Keratinocyte (primary cell): ENCODE measurements at regions not wholly inside any gene's neighbourhood (a gene's known extent, or its start where the extent isn't known, plus 50 kb on each side); places are given as distances from the start of the nearest gene placed in this dataset.

Experiments
- DNase-seq: peaks from one replicate; pipeline ENCODE4 v3.0.0-alpha.2; 2011; ENCODE audit warnings: low read depth, missing footprints, low spot score
- FAIRE-seq: peaks from 2 replicates; lab custom pipeline; 2011; peaks lifted over from hg19 to GRCh38; lab: Jason Lieb, UNC
- H2AFZ ChIP-seq: 2 replicates; pipeline ENCODE4 v1.6.0; 2012; ENCODE audit warnings: low read length, control low read depth, inconsistent platforms; ENCODE audit not compliant: control insufficient read depth
- H3K27ac ChIP-seq: 2 replicates; pipeline ENCODE4 v1.5.1; 2011; ENCODE audit warnings: low read length; ENCODE audit not compliant: control insufficient read depth, insufficient read depth
- H3K27me3 ChIP-seq: 3 replicates; pipeline ENCODE4 v1.6.0; 2011; ENCODE audit warnings: low read length; ENCODE audit not compliant: control insufficient read depth, insufficient read depth; ENCODE audit errors: extremely low read depth
- H3K36me3 ChIP-seq, 2 experiments: 2 replicates in 1 of 2; 3 replicates in 1 of 2; pipeline ENCODE4 v1.5.1; 2011; ENCODE audit warnings: low read length in 2 of 2, mild to moderate bottlenecking in 1 of 2; ENCODE audit not compliant: control insufficient read depth in 2 of 2, insufficient read depth in 2 of 2; ENCODE audit errors: extremely low read depth in 1 of 2
- H3K4me1 ChIP-seq: 3 replicates; pipeline ENCODE4 v1.5.1; 2011; ENCODE audit warnings: low read length; ENCODE audit not compliant: control insufficient read depth, insufficient read depth; ENCODE audit errors: extremely low read depth
- H3K4me2 ChIP-seq: 3 replicates; pipeline ENCODE4 v1.6.0; 2011; ENCODE audit warnings: low read depth, low read length; ENCODE audit not compliant: control insufficient read depth, insufficient read depth; ENCODE audit errors: extremely low read depth
- H3K4me3 ChIP-seq, 3 experiments: fragments of 200-600 bp in 1 of 3; sonication (generic) in 1 of 3; 2 replicates in 2 of 3; 3 replicates in 1 of 3; pipeline ENCODE4 v1.5.1; 2011 to 2016; ENCODE audit warnings: low read length in 3 of 3, mild to moderate bottlenecking in 3 of 3, control low read depth in 2 of 3, inconsistent platforms in 1 of 3, low read depth in 1 of 3, mixed read lengths in 1 of 3, mixed run types in 1 of 3, moderate library complexity in 1 of 3; ENCODE audit not compliant: control insufficient read depth in 2 of 3, insufficient read depth in 2 of 3; ENCODE audit errors: extremely low read depth in 1 of 3
- H3K79me2 ChIP-seq: 2 replicates; pipeline ENCODE4 v1.6.0; 2012; ENCODE audit warnings: low read length; ENCODE audit not compliant: control insufficient read depth, insufficient read depth
- H3K9ac ChIP-seq: 3 replicates; pipeline ENCODE4 v1.6.0; 2011; ENCODE audit warnings: low read length; ENCODE audit not compliant: control insufficient read depth, insufficient read depth; ENCODE audit errors: extremely low read depth
- H3K9me1 ChIP-seq: 3 replicates; pipeline ENCODE4 v1.6.0; 2011; ENCODE audit warnings: low read length; ENCODE audit not compliant: control insufficient read depth, insufficient read depth; ENCODE audit errors: extremely low read depth
- H3K9me3 ChIP-seq: 2 replicates; pipeline ENCODE4 v1.5.1; 2012; ENCODE audit warnings: low read depth, low read length; ENCODE audit not compliant: control insufficient read depth
- H4K20me1 ChIP-seq: 3 replicates; pipeline ENCODE4 v1.6.0; 2011; ENCODE audit warnings: low read length; ENCODE audit not compliant: control insufficient read depth, insufficient read depth; ENCODE audit errors: extremely low read depth
- EZH2 ChIP-seq: IDR thresholded peaks from one replicate; pipeline ENCODE4 v1.6.1; 2012; ENCODE audit warnings: inconsistent platforms, mild to moderate bottlenecking, low read length, moderate library complexity
- dilution Hi-C: fragments of 300-500 bp; cut with MboI; formaldehyde crosslinking; loops from one replicate; pipeline ENCODE4 v1.7.0; 2020; ENCODE audit warnings: low sequenced_read_pairs; ENCODE audit not compliant: extremely low pct_ligation_motif_present
- TF ChIP-seq, protein P1 (sequence below), 3 experiments: IDR thresholded peaks in 1 of 3; conservative IDR thresholded peaks in 1 of 3; optimal IDR thresholded peaks in 1 of 3; 2 replicates in 2 of 3; 3 replicates in 1 of 3; pipeline versions ENCODE3 to v1.5.1; 2011; ENCODE audit warnings: low read length in 3 of 3, mild to moderate bottlenecking in 3 of 3, moderate library complexity in 2 of 3, control low read depth in 1 of 3, inconsistent platforms in 1 of 3; ENCODE audit not compliant: insufficient read depth in 2 of 3; ENCODE audit errors: extremely low read depth in 1 of 3

- no peaks in the 10 kb centered on the region for H3K27me3 ChIP-seq
- no peaks in the 10 kb centered on the region for H3K79me2 ChIP-seq
- H3K4me1 ChIP-seq: peaks cover 6% of the 10 kb centered on the region
- H3K4me2 ChIP-seq: peak overlapping the region; percentile 59
- peak overlapping the region in 1 of 3 experiments; percentile 1 for H3K4me3 ChIP-seq
- H2AFZ ChIP-seq: no peak overlapping the region
- H4K20me1 ChIP-seq: no peaks in the 10 kb centered on the region
- no peaks in the 10 kb centered on the region for H3K36me3 ChIP-seq
- H3K27ac ChIP-seq: no peak overlapping the region
- FAIRE-seq (peak; percentile 43), DNase-seq (no peak)
- no peaks in the 10 kb centered on the region for H3K9me3 ChIP-seq
- dilution Hi-C loops: no loop called here
- TF ChIP-seq, protein P1, sequence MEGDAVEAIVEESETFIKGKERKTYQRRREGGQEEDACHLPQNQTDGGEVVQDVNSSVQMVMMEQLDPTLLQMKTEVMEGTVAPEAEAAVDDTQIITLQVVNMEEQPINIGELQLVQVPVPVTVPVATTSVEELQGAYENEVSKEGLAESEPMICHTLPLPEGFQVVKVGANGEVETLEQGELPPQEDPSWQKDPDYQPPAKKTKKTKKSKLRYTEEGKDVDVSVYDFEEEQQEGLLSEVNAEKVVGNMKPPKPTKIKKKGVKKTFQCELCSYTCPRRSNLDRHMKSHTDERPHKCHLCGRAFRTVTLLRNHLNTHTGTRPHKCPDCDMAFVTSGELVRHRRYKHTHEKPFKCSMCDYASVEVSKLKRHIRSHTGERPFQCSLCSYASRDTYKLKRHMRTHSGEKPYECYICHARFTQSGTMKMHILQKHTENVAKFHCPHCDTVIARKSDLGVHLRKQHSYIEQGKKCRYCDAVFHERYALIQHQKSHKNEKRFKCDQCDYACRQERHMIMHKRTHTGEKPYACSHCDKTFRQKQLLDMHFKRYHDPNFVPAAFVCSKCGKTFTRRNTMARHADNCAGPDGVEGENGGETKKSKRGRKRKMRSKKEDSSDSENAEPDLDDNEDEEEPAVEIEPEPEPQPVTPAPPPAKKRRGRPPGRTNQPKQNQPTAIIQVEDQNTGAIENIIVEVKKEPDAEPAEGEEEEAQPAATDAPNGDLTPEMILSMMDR (optimal IDR thresholded peaks at IDR 0.05 in 1 of 3, IDR thresholded peaks at IDR 0.05 in 1 of 3, conservative IDR thresholded peaks at IDR 0.05 in 1 of 3; ENCODE audit: extremely low read depth in 1 of 3, insufficient read depth in 2 of 3, low read length in 3 of 3): no peak
- no peak for TF ChIP-seq EZH2
- no peaks in the 10 kb centered on the region for H3K9me1 ChIP-seq
- H3K9ac ChIP-seq: no peak overlapping the region
Measured at GRCh38 chr18:26746398-26746797, 119.1 kb downstream of the AQP4 start.

- Histone ChIP-seq H3K27me3 (no peaks in the 10 kb centered on the region), H3K9me3 (no peaks in the 10 kb centered on the region), H3K79me2 (no peaks in the 10 kb centered on the region), H4K20me1 (no peaks in the 10 kb centered on the region), H3K9ac (no peak overlapping the region), H2AFZ (no peak overlapping the region), H3K4me1 (peaks cover 6% of the 10 kb centered on the region), H3K4me3 (no peak overlapping the region), H3K36me3 (no peaks in the 10 kb centered on the region), H3K27ac (no peak overlapping the region), H3K9me1 (no peaks in the 10 kb centered on the region), H3K4me2 (no peak overlapping the region)
- dilution Hi-C loops: no loop called here
- DNase-seq: no peak
- TF ChIP-seq, protein P1 (optimal IDR thresholded peaks at IDR 0.05 in 1 of 3, IDR thresholded peaks at IDR 0.05 in 1 of 3, conservative IDR thresholded peaks at IDR 0.05 in 1 of 3; ENCODE audit: extremely low read depth in 1 of 3, insufficient read depth in 2 of 3, low read length in 3 of 3): no peak
- no peak for TF ChIP-seq EZH2
- FAIRE-seq: no peak
Measured at GRCh38 chr18:26745288-26746181, 120.0 kb downstream of the AQP4 start.
